ENCODE measurements at regions not wholly inside any gene's neighbourhood (a gene's known extent, or its start where the extent isn't known, plus 50 kb on each side); places are given as distances from the start of the nearest gene placed in this dataset.
A peak's percentile ranks its signal among the peaks of the same experiment; 100 is the strongest.

DNA sequence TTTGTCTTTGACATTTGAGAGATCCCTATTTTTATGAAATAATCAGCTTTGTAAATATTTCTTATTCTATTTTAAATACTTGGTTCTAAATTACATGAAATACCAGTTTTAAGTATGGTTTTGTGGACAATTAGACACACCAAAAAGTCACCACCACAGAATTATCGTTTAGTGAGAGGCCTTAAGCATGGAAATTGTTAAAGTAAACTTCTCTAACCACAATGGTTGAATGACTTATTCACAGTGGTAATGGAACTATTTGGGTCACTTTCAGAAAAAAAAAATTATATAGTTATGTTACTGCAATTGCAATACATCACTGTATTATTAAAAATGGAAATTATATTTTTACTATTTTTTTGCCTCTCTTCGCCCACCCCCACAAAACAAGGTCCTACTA is 1252.5 kb downstream of the EFNA5 start:
- Histone ChIP-seq H3K9ac (ENCODE audit: low read depth, low read length) (no peak overlapping the region), H3K4me1 (ENCODE audit: control insufficient read depth, insufficient read depth, low read length) (peaks cover 15% of the 10 kb centered on the region), H3K27me3 (ENCODE audit: control insufficient read depth, insufficient read depth, low read length) (no peaks in the 10 kb centered on the region), H3K36me3 (ENCODE audit: insufficient read depth, low read length) (no peaks in the 10 kb centered on the region), H3K4me3 (ENCODE audit: low read length) (no peak overlapping the region), H3K9me3 (replicated peaks; ENCODE audit: low read length) (no peaks in the 10 kb centered on the region), H3K4me2 (ENCODE audit: low read length) (no peak overlapping the region)

DNA sequence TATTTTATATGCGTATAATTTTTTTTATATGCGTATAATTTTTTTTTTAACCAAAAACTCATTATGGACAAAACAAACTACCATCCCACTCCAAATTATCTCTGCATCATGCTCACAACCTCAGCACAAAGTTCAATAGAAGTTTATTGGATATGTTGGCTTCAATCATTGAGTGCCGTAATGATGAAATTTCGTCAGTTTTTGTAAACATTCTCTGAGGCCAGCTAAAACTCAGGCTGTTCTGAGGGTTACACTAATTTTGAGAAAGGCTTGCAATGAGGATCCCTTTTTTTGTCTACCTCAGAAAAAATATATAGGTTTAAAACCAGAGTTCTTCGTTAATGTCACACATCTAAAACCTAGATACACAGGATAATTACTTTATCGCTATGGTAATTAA is 1253.2 kb downstream of the EFNA5 start:
- H3K9me3 ChIP-seq (replicated peaks; ENCODE audit: low read length): no peaks in the 10 kb centered on the region
- no peak overlapping the region for H3K9ac ChIP-seq (ENCODE audit: low read depth, low read length)
- no peak overlapping the region for H3K4me3 ChIP-seq (ENCODE audit: low read length)
- no peaks in the 10 kb centered on the region for H3K27me3 ChIP-seq (ENCODE audit: control insufficient read depth, insufficient read depth, low read length)
- no peaks in the 10 kb centered on the region for H3K36me3 ChIP-seq (ENCODE audit: insufficient read depth, low read length)
- H3K4me1 ChIP-seq (ENCODE audit: control insufficient read depth, insufficient read depth, low read length): peaks cover 15% of the 10 kb centered on the region
- no peak overlapping the region for H3K4me2 ChIP-seq (ENCODE audit: low read length)

DNA sequence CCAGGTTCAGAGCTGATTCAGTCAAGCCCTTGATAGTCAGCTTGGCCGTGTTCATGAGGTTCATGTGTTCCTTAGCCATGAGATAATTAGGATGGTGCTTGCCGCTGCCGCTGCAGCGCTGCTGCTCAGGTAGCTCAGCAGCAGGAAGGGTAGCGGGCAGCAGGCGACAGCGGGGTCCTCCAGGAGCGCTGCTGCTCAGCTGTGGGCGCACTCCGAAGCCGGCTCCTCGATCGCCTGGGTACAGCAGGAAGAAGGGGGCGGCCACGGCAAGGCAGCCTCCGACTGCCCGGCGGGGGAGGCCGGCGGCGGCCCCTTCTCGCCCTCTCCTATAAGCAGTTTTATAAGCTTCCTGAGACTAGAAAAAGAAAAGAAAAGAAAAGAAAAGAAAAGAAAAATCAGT is 1253.6 kb downstream of the EFNA5 start:
- H3K4me2 ChIP-seq (ENCODE audit: low read length): no peak overlapping the region

GRCh38 chr5:106415541-106415940 is 1255.2 kb downstream of the EFNA5 start:
- Histone ChIP-seq H3K9me3 (replicated peaks; ENCODE audit: low read length) (no peaks in the 10 kb centered on the region), H3K9ac (ENCODE audit: low read depth, low read length) (no peak overlapping the region), H3K4me2 (ENCODE audit: low read length) (no peak overlapping the region), H3K4me3 (ENCODE audit: low read length) (no peak overlapping the region), H3K27me3 (ENCODE audit: control insufficient read depth, insufficient read depth, low read length) (no peaks in the 10 kb centered on the region), H3K36me3 (ENCODE audit: insufficient read depth, low read length) (no peaks in the 10 kb centered on the region), H3K4me1 (ENCODE audit: control insufficient read depth, insufficient read depth, low read length) (peaks cover 15% of the 10 kb centered on the region)

More for the DNA sequence above, 1253.6 kb downstream of the EFNA5 start:
- Histone ChIP-seq H3K4me1 (ENCODE audit: control insufficient read depth, insufficient read depth, low read length) (peaks cover 15% of the 10 kb centered on the region), H3K36me3 (ENCODE audit: insufficient read depth, low read length) (no peaks in the 10 kb centered on the region), H3K9me3 (replicated peaks; ENCODE audit: low read length) (no peaks in the 10 kb centered on the region), H3K4me3 (ENCODE audit: low read length) (no peak overlapping the region), H3K27me3 (ENCODE audit: control insufficient read depth, insufficient read depth, low read length) (no peaks in the 10 kb centered on the region), H3K9ac (ENCODE audit: low read depth, low read length) (no peak overlapping the region)

- Histone ChIP-seq H3K36me3 (ENCODE audit: insufficient read depth, low read length) (no peaks in the 10 kb centered on the region), H3K9me3 (replicated peaks; ENCODE audit: low read length) (no peaks in the 10 kb centered on the region), H3K27me3 (ENCODE audit: control insufficient read depth, insufficient read depth, low read length) (no peaks in the 10 kb centered on the region), H3K4me2 (ENCODE audit: low read length) (no peak overlapping the region), H3K4me1 (ENCODE audit: control insufficient read depth, insufficient read depth, low read length) (peaks cover 12% of the 10 kb centered on the region), H3K9ac (ENCODE audit: low read depth, low read length) (no peak overlapping the region), H3K4me3 (ENCODE audit: low read length) (no peak overlapping the region)
These were observed 1256.4 kb downstream of the EFNA5 start for GRCh38 chr5:106414342-106414741.

GRCh38 chr5:106412606-106413005 is 1258.1 kb downstream of the EFNA5 start:
- Histone ChIP-seq H3K36me3 (ENCODE audit: insufficient read depth, low read length) (no peaks in the 10 kb centered on the region), H3K4me3 (ENCODE audit: low read length) (no peak overlapping the region), H3K27me3 (ENCODE audit: control insufficient read depth, insufficient read depth, low read length) (no peaks in the 10 kb centered on the region), H3K9ac (ENCODE audit: low read depth, low read length) (no peak overlapping the region), H3K4me1 (ENCODE audit: control insufficient read depth, insufficient read depth, low read length) (peaks cover 4% of the 10 kb centered on the region), H3K9me3 (replicated peaks; ENCODE audit: low read length) (no peaks in the 10 kb centered on the region), H3K4me2 (ENCODE audit: low read length) (no peak overlapping the region)

DNA sequence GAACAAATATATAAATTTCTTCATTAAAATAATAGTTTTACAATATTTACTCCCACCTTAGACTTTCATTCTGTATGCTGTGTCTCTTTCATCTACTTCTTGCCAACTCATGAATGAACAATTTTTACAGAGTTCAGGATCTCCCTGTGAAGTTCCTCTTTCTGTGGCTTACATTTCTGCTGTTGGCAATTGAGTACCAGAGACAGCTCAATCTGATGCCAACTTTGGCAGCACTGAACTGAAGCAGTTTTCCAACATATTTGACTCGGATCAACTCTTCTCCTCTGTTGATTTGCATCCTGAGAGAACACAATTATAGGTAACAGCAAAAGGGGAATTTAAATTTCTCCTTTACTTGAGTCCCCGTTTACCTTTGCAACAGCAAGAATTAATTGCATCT is 1262.2 kb downstream of the EFNA5 start:
- Histone ChIP-seq H3K4me2 (ENCODE audit: low read length) (no peak overlapping the region), H3K4me1 (ENCODE audit: control insufficient read depth, insufficient read depth, low read length) (no peaks in the 10 kb centered on the region)

DNA sequence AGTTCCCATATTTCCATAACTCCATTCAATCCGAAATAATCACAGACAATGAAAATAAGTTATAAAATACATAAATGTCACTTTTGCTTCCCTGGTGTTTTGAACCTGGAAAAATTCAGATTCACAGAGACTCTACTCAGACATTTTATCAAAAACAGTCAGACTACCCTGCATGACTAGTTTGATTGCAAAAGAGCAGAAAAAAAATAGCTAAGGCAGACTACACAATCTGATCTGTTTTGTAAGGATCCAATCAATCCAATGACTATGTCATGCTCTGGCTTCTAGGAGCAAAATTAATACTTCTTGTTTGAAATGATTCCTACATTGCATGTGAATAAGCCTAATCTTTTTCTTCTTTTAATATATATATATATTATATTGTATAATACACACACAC is 1262.6 kb downstream of the EFNA5 start:
- no peaks in the 10 kb centered on the region for H3K9me3 ChIP-seq (replicated peaks; ENCODE audit: low read length)
- H3K36me3 ChIP-seq (ENCODE audit: insufficient read depth, low read length): no peaks in the 10 kb centered on the region
- no peak overlapping the region for H3K4me2 ChIP-seq (ENCODE audit: low read length)
- H3K27me3 ChIP-seq (ENCODE audit: control insufficient read depth, insufficient read depth, low read length): no peaks in the 10 kb centered on the region
- H3K4me3 ChIP-seq (ENCODE audit: low read length): no peak overlapping the region
- no peaks in the 10 kb centered on the region for H3K4me1 ChIP-seq (ENCODE audit: control insufficient read depth, insufficient read depth, low read length)
- H3K9ac ChIP-seq (ENCODE audit: low read depth, low read length): no peak overlapping the region

More for the DNA sequence above, 1262.2 kb downstream of the EFNA5 start:
- Histone ChIP-seq H3K36me3 (ENCODE audit: insufficient read depth, low read length) (no peaks in the 10 kb centered on the region), H3K9ac (ENCODE audit: low read depth, low read length) (no peak overlapping the region), H3K4me3 (ENCODE audit: low read length) (no peak overlapping the region), H3K27me3 (ENCODE audit: control insufficient read depth, insufficient read depth, low read length) (no peaks in the 10 kb centered on the region), H3K9me3 (replicated peaks; ENCODE audit: low read length) (no peaks in the 10 kb centered on the region)

GRCh38 chr5:106401561-106401960 is 1269.2 kb downstream of the EFNA5 start:
- H3K9ac ChIP-seq (ENCODE audit: low read depth, low read length): no peak overlapping the region
- no peaks in the 10 kb centered on the region for H3K9me3 ChIP-seq (replicated peaks; ENCODE audit: low read length)
- H3K4me1 ChIP-seq (ENCODE audit: control insufficient read depth, insufficient read depth, low read length): peaks cover 26% of the 10 kb centered on the region
- no peak overlapping the region for H3K4me2 ChIP-seq (ENCODE audit: low read length)
- H3K27me3 ChIP-seq (ENCODE audit: control insufficient read depth, insufficient read depth, low read length): no peaks in the 10 kb centered on the region
- no peaks in the 10 kb centered on the region for H3K36me3 ChIP-seq (ENCODE audit: insufficient read depth, low read length)
- no peak overlapping the region for H3K4me3 ChIP-seq (ENCODE audit: low read length)

GRCh38 chr5:106399391-106399790 is 1271.3 kb downstream of the EFNA5 start:
- Histone ChIP-seq H3K9ac (ENCODE audit: low read depth, low read length) (no peak overlapping the region), H3K4me3 (ENCODE audit: low read length) (no peak overlapping the region), H3K27me3 (ENCODE audit: control insufficient read depth, insufficient read depth, low read length) (no peaks in the 10 kb centered on the region), H3K4me1 (ENCODE audit: control insufficient read depth, insufficient read depth, low read length) (peaks cover 26% of the 10 kb centered on the region), H3K9me3 (replicated peaks; ENCODE audit: low read length) (no peaks in the 10 kb centered on the region), H3K36me3 (ENCODE audit: insufficient read depth, low read length) (no peaks in the 10 kb centered on the region), H3K4me2 (ENCODE audit: low read length) (no peak overlapping the region)

DNA sequence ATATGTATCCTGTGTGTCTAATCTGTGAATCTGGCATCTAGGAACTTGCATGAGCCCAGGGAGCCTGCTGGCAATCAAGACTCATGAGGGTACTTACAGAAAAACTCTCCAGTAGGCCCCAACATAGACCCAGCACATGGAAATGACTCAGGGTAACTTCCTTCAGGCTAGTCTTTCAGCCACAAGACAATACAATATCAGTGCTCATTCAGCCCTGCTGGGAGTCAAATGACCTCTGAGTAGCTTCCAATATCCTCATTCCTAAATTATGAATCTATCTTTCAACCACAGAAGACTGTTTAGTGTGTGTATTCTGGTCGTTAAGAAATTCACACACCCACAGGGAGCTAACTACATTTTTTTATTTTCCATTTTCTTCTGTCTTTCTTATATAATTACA is 1273.0 kb downstream of the EFNA5 start:
- Histone ChIP-seq H3K4me2 (ENCODE audit: low read length) (peak overlapping the region; percentile 54), H3K9me3 (replicated peaks; ENCODE audit: low read length) (no peaks in the 10 kb centered on the region), H3K36me3 (ENCODE audit: insufficient read depth, low read length) (no peaks in the 10 kb centered on the region), H3K4me3 (ENCODE audit: low read length) (no peak overlapping the region), H3K27me3 (ENCODE audit: control insufficient read depth, insufficient read depth, low read length) (no peaks in the 10 kb centered on the region), H3K4me1 (ENCODE audit: control insufficient read depth, insufficient read depth, low read length) (peaks cover 26% of the 10 kb centered on the region), H3K9ac (ENCODE audit: low read depth, low read length) (peak overlapping the region; percentile 71)

GRCh38 chr5:106393276-106393675 is 1277.5 kb downstream of the EFNA5 start:
- H3K27me3 ChIP-seq (ENCODE audit: control insufficient read depth, insufficient read depth, low read length): no peaks in the 10 kb centered on the region
- no peak overlapping the region for H3K4me2 ChIP-seq (ENCODE audit: low read length)
- H3K36me3 ChIP-seq (ENCODE audit: insufficient read depth, low read length): no peaks in the 10 kb centered on the region
- no peak overlapping the region for H3K9ac ChIP-seq (ENCODE audit: low read depth, low read length)
- H3K9me3 ChIP-seq (replicated peaks; ENCODE audit: low read length): no peaks in the 10 kb centered on the region
- peaks cover 10% of the 10 kb centered on the region for H3K4me1 ChIP-seq (ENCODE audit: control insufficient read depth, insufficient read depth, low read length)
- no peak overlapping the region for H3K4me3 ChIP-seq (ENCODE audit: low read length)

Data from skeletal muscle satellite cell (primary cell).